Activated CD8-positive, alpha-beta T cell treated with anti-CD3 and anti-CD28 coated beads for 36 hours (primary cell): ENCODE measurements at regions not wholly inside any gene's neighbourhood (a gene's known extent, or its start where the extent isn't known, plus 50 kb on each side); places are given as distances from the start of the nearest gene placed in this dataset.

Source experiments
- ATAC-seq: fragments of 200-7000 bp; cut with Tn5 transposase; one replicate; pipeline ENCODE4 v1.10.0; 2021; ENCODE audit warnings: mild to moderate bottlenecking, moderate library complexity
- CTCF ChIA-PET: fragments of 350-600 bp; sonication (Branson Sonifier 250); formaldehyde crosslinking; loops from one replicate; lab custom pipeline; 2021; ENCODE audit warnings: antibody characterized with exemption; lab: Charles Lee
- POLR2A ChIA-PET: fragments of 350-600 bp; sonication (Branson Sonifier 250); formaldehyde crosslinking; loops from one replicate; lab custom pipeline; 2021; ENCODE audit warnings: antibody characterized with exemption; lab: Charles Lee
- DNase-seq: peaks from one replicate; pipeline ENCODE4 v3.0.0-alpha.2; 2020
- H3K27ac Mint-ChIP-seq: one replicate; pipeline ENCODE4 v1.8.0; 2021; ENCODE audit warnings: mild to moderate bottlenecking, mixed read lengths
- H3K27me3 Mint-ChIP-seq: one replicate; pipeline ENCODE4 v1.8.0; 2021; ENCODE audit warnings: mixed read lengths
- H3K36me3 Mint-ChIP-seq: one replicate; pipeline ENCODE4 v1.8.0; 2021; ENCODE audit warnings: low read depth, mixed read lengths
- H3K4me1 Mint-ChIP-seq: one replicate; pipeline ENCODE4 v1.8.0; 2021; ENCODE audit warnings: low read depth, mixed read lengths
- H3K4me3 Mint-ChIP-seq: one replicate; pipeline ENCODE4 v1.8.0; 2021; ENCODE audit warnings: mild to moderate bottlenecking, moderate library complexity, mixed read lengths
- H3K9me3 Mint-ChIP-seq: one replicate; pipeline ENCODE4 v1.8.0; 2021; ENCODE audit warnings: mixed read lengths
- CTCF ChIP-seq: fragments of 200-600 bp; IDR thresholded peaks from one replicate; pipeline ENCODE4 v1.8.0; 2022; ENCODE audit warnings: antibody characterized with exemption, mild to moderate bottlenecking
- intact Hi-C: fragments of 100-400 bp; cut with micrococcal nuclease; formaldehyde crosslinking; loops from one replicate; pipeline ENCODE4 v1.10.0; 2022

- no peaks in the 10 kb centered on the region for H3K36me3 Mint-ChIP-seq
- POLR2A ChIA-PET, result no interaction called here
- H3K4me3 Mint-ChIP-seq, result no peak overlapping the region
- TF ChIP-seq CTCF, result no peak
- intact Hi-C loops, result no loop called here
- H3K27ac Mint-ChIP-seq, result no peak overlapping the region
- H3K4me1 Mint-ChIP-seq, result no peaks in the 10 kb centered on the region
- peaks cover 6% of the 10 kb centered on the region for H3K27me3 Mint-ChIP-seq
- DNase-seq (no peak), ATAC-seq (no peak)
- H3K9me3 Mint-ChIP-seq, result no peaks in the 10 kb centered on the region
- CTCF ChIA-PET, result no interaction called here
These were observed 116.6 kb upstream of the PALS2 start for GRCh38 chr7:24456526-24457218.

DNA sequence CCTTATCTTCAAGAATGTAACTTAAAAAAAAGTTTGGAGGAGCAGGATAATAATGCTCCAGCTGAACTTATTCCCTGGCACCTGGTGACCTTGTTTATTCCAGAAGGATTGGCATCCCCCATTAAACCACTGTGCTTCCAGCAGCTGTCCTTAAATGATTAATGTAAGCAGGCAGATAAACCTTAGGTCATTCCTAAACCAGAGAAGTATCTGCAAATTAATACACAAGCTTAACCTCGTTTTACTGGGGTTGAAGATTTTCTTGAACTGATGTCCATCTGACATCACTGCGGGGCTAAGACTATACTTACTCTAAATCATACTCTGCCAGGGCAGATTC is 116.1 kb upstream of the PALS2 start:
- Mint-ChIP-seq H3K27ac (no peak overlapping the region), H3K4me3 (no peak overlapping the region), H3K36me3 (no peaks in the 10 kb centered on the region)

DNA sequence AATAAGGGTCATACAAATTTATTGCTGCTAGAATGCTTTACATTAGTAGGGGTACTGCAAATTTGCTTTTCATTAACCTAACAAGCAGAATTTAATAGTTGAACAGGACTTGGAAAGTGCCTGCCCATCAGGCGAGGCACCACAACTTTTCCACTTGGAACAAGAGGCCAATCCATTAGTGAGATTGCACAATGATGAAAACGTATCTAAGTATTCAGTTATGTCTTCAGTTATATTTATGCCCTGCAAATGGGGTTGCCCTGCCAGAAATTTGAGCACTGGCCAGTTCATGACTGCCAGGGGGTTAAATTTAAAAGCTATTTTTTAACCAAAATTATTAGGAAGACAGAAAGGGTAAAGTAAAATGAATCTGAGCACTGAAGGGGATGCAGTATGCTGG is 111.1 kb upstream of the PALS2 start:
- DNase-seq, result no peak
- CTCF ChIA-PET, result no interaction called here
- intact Hi-C loops, result no loop called here
- TF ChIP-seq CTCF, result no peak
- Mint-ChIP-seq H3K27ac (no peak overlapping the region), H3K27me3 (peaks cover 2% of the 10 kb centered on the region), H3K36me3 (no peaks in the 10 kb centered on the region), H3K4me1 (no peaks in the 10 kb centered on the region), H3K9me3 (no peaks in the 10 kb centered on the region), H3K4me3 (no peak overlapping the region)
- no peak for ATAC-seq
- POLR2A ChIA-PET, result no interaction called here

More for the DNA sequence above, 116.1 kb upstream of the PALS2 start:
- no peak for TF ChIP-seq CTCF
- no peak for ATAC-seq
- Mint-ChIP-seq H3K27me3 (peaks cover 6% of the 10 kb centered on the region), H3K9me3 (no peaks in the 10 kb centered on the region), H3K4me1 (no peaks in the 10 kb centered on the region)
- ChIA-PET POLR2A (no interaction called here), CTCF (no interaction called here)
- intact Hi-C loops, result no loop called here
- DNase-seq, result no peak

GRCh38 chr7:24462984-24463383 is 110.3 kb upstream of the PALS2 start:
- Mint-ChIP-seq H3K36me3 (no peaks in the 10 kb centered on the region), H3K9me3 (no peaks in the 10 kb centered on the region), H3K27ac (no peak overlapping the region), H3K27me3 (peaks cover 2% of the 10 kb centered on the region), H3K4me1 (no peaks in the 10 kb centered on the region), H3K4me3 (no peak overlapping the region)
- ChIA-PET POLR2A (no interaction called here), CTCF (no interaction called here)
- intact Hi-C loops, result no loop called here
- DNase-seq (no peak), ATAC-seq (no peak)
- no peak for TF ChIP-seq CTCF

- Mint-ChIP-seq H3K27ac (no peak overlapping the region), H3K27me3 (peaks cover 2% of the 10 kb centered on the region), H3K36me3 (no peaks in the 10 kb centered on the region), H3K9me3 (no peaks in the 10 kb centered on the region), H3K4me3 (no peak overlapping the region), H3K4me1 (no peaks in the 10 kb centered on the region)
- DNase-seq (no peak), ATAC-seq (no peak)
- CTCF ChIA-PET, result no interaction called here
- intact Hi-C loops, result no loop called here
- POLR2A ChIA-PET, result no interaction called here
- TF ChIP-seq CTCF, result no peak
These were observed 109.8 kb upstream of the PALS2 start for GRCh38 chr7:24463474-24463873.
